DOHH2 (cell line): ENCODE measurements at regions not wholly inside any gene's neighbourhood (a gene's known extent, or its start where the extent isn't known, plus 50 kb on each side); places are given as distances from the start of the nearest gene placed in this dataset.

Source experiments
- H3F3A ChIP-seq: fragments of 200-600 bp; sonication (generic), shearing (Covaris generic); 2 replicates; pipeline ENCODE4 v1.6.0; 2016; ENCODE audit warnings: antibody characterized with exemption, mild to moderate bottlenecking; ENCODE audit not compliant: control insufficient read depth, insufficient read depth
- H3K27ac ChIP-seq: fragments of 200-600 bp; sonication (generic); 2 replicates; pipeline ENCODE4 v1.5.1; 2014; ENCODE audit warnings: low read depth, mild to moderate bottlenecking, low read length, moderate library complexity
- H3K27me3 ChIP-seq: fragments of 200-600 bp; sonication (generic); 2 replicates; pipeline ENCODE4 v1.6.1; 2014; ENCODE audit warnings: mild to moderate bottlenecking, low read length, mixed read lengths; ENCODE audit not compliant: control insufficient read depth
- H3K36me3 ChIP-seq: fragments of 200-600 bp; sonication (generic); 2 replicates; pipeline ENCODE4 v1.6.1; 2014; ENCODE audit warnings: mild to moderate bottlenecking, low read length, moderate library complexity, mixed read lengths; ENCODE audit not compliant: control insufficient read depth
- H3K4me1 ChIP-seq: fragments of 200-600 bp; sonication (generic); 2 replicates; pipeline ENCODE4 v1.6.1; 2014; ENCODE audit warnings: mild to moderate bottlenecking, low read length, mixed read lengths; ENCODE audit not compliant: control insufficient read depth
- H3K4me2 ChIP-seq: fragments of 200-600 bp; sonication (generic); 2 replicates; pipeline ENCODE4 v1.6.0; 2014; ENCODE audit warnings: mild to moderate bottlenecking, low read length, moderate library complexity
- H3K4me3 ChIP-seq: fragments of 200-600 bp; sonication (generic); 2 replicates; pipeline ENCODE4 v1.5.1; 2014; ENCODE audit warnings: mild to moderate bottlenecking, low read length, mixed read lengths
- H3K79me2 ChIP-seq: fragments of 200-600 bp; sonication (generic); 2 replicates; pipeline ENCODE4 v1.6.1; 2014; ENCODE audit warnings: mild to moderate bottlenecking, low read length, mixed read lengths; ENCODE audit not compliant: control insufficient read depth
- H3K9me2 ChIP-seq: fragments of 200-600 bp; sonication (generic); replicated peaks from 2 replicates; pipeline ENCODE4 v1.6.1; 2014; ENCODE audit warnings: mild to moderate bottlenecking, low read length, mixed read lengths; ENCODE audit not compliant: control insufficient read depth
- H3K9me3 ChIP-seq: fragments of 200-600 bp; sonication (generic); 2 replicates; pipeline ENCODE4 v1.6.1; 2014; ENCODE audit warnings: antibody characterized with exemption, low read length, mixed read lengths; ENCODE audit not compliant: control insufficient read depth, insufficient read depth
- H4K20me1 ChIP-seq: fragments of 200-600 bp; sonication (generic); 2 replicates; pipeline ENCODE4 v1.6.0; 2014; ENCODE audit warnings: low read depth, mild to moderate bottlenecking, antibody characterized with exemption, low read length, moderate library complexity; ENCODE audit not compliant: control insufficient read depth, insufficient read depth
- CTCF ChIP-seq: fragments of 200-600 bp; sonication (generic); IDR thresholded peaks from one replicate; pipeline ENCODE4 v1.5.1; 2014; ENCODE audit warnings: antibody characterized with exemption, mild to moderate bottlenecking, low read depth, low read length; ENCODE audit not compliant: poor library complexity, severe bottlenecking
- EZH2phosphoT487 ChIP-seq: fragments of 200-600 bp; sonication (generic); IDR thresholded peaks from 2 replicates; pipeline ENCODE4 v1.6.1; 2017; ENCODE audit warnings: borderline replicate concordance, mild to moderate bottlenecking, antibody characterized with exemption, low read length, moderate library complexity, mixed read lengths

GRCh38 chr10:52986125-52986524, 213.5 kb upstream of the MBL2 start:
- no peaks in the 10 kb centered on the region for H3K79me2 ChIP-seq
- H3K9me3 ChIP-seq = no peaks in the 10 kb centered on the region
- H3K27me3 ChIP-seq = no peaks in the 10 kb centered on the region
- H3K9me2 ChIP-seq = no peaks in the 10 kb centered on the region
- no peaks in the 10 kb centered on the region for H3K36me3 ChIP-seq
- H3K4me3 ChIP-seq = no peak overlapping the region
- no peak overlapping the region for H3K27ac ChIP-seq
- H3F3A ChIP-seq = no peaks in the 10 kb centered on the region
- no peaks in the 10 kb centered on the region for H4K20me1 ChIP-seq
- H3K4me2 ChIP-seq = no peak overlapping the region
- TF ChIP-seq EZH2phosphoT487 = no peak
- TF ChIP-seq CTCF = no peak
- H3K4me1 ChIP-seq = no peaks in the 10 kb centered on the region

- Histone ChIP-seq H3K4me3 (no peak overlapping the region), H4K20me1 (no peaks in the 10 kb centered on the region), H3K36me3 (no peaks in the 10 kb centered on the region), H3F3A (no peaks in the 10 kb centered on the region), H3K9me3 (no peaks in the 10 kb centered on the region), H3K9me2 (no peaks in the 10 kb centered on the region), H3K27me3 (no peaks in the 10 kb centered on the region), H3K4me2 (no peak overlapping the region), H3K4me1 (no peaks in the 10 kb centered on the region), H3K27ac (no peak overlapping the region), H3K79me2 (no peaks in the 10 kb centered on the region)
- no peak for TF ChIP-seq CTCF
- TF ChIP-seq EZH2phosphoT487 = no peak
Observed at GRCh38 chr10:52984169-52984568, 211.6 kb upstream of the MBL2 start.

- no peaks in the 10 kb centered on the region for H4K20me1 ChIP-seq
- no peaks in the 10 kb centered on the region for H3K9me2 ChIP-seq
- H3K36me3 ChIP-seq = no peaks in the 10 kb centered on the region
- no peak overlapping the region for H3K4me2 ChIP-seq
- H3K9me3 ChIP-seq = no peaks in the 10 kb centered on the region
- H3K27ac ChIP-seq = no peak overlapping the region
- H3K4me3 ChIP-seq = no peak overlapping the region
- TF ChIP-seq EZH2phosphoT487 (no peak), CTCF (no peak)
- no peaks in the 10 kb centered on the region for H3K4me1 ChIP-seq
- H3K27me3 ChIP-seq = no peaks in the 10 kb centered on the region
- no peaks in the 10 kb centered on the region for H3K79me2 ChIP-seq
- no peaks in the 10 kb centered on the region for H3F3A ChIP-seq
Observed at GRCh38 chr10:52979295-52979990, 206.9 kb upstream of the MBL2 start.
